Ammon's horn (tissue), 1 donor: ENCODE measurements at regions not wholly inside any gene's neighbourhood (a gene's known extent, or its start where the extent isn't known, plus 50 kb on each side); places are given as distances from the start of the nearest gene placed in this dataset.
A peak's percentile ranks its signal among the peaks of the same experiment; 100 is the strongest.
"Not testable (repeated sequence)": the region's sequence is repeated elsewhere in the genome, so short reads cannot be mapped to it uniquely, and the experiment has no call there.

Experiments
- DNase-seq: peaks from one replicate; pipeline ENCODE4 v3.0.0-alpha.2; 2016; ENCODE audit warnings: low spot score

- no peak for DNase-seq
These were observed 416.8 kb upstream of the CCL2 start for GRCh38 chr17:33838281-33838680.

GRCh38 chr17:33847900-33848299 is 407.2 kb upstream of the CCL2 start:
- DNase-seq, result no peak

GRCh38 chr17:33848433-33848832 is 406.7 kb upstream of the CCL2 start:
- DNase-seq, result no peak

DNA sequence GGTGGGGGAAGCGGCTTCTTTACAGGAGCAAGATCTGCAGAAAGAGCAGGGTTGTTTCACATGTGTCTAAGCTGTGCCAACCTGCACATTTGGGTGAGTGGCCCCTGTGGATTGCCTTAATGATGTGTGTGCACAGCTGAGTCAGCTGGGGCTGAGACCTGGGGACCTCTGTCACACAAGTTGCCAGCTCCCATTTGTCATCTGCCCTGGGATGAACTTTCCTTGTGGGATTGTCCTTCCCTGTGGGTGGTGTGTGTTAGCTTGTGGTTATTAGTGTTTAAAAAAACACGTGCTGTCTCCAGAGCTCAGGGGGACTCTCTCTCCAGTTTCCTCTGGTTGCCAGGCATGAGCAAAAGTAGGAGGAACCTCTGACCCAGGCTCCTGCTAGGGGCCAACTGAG is 400.5 kb upstream of the CCL2 start:
- no peak for DNase-seq

GRCh38 chr17:33858121-33858520 is 397.0 kb upstream of the CCL2 start:
- no peak for DNase-seq

- no peak for DNase-seq
These were observed 396.4 kb upstream of the CCL2 start for GRCh38 chr17:33858682-33859081.

- DNase-seq, result no peak
These were observed 392.1 kb upstream of the CCL2 start for GRCh38 chr17:33862772-33863602.

DNA sequence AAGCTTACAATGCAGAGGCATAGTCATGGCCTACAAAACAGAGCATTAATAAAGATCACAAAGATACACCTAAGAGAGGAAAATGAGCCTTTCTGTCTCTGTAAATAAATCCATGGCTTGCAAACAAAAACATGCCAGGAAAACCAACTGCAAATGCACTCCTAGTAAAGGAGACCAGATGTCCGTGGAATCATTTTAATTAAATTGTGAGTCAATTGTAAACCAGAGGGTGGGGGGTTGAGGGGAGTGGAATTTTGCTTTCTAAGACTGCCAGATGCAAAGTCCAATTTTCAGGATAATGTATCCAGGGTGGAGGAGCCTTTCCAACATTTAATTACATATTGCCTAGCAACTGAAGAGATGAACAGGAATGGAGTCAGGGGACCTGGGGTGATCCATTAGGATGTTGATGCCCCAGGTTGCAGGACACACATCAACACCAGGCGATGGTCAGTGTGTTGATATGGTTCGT is 390.3 kb upstream of the CCL2 start:
- peak; percentile 15 for DNase-seq

DNA sequence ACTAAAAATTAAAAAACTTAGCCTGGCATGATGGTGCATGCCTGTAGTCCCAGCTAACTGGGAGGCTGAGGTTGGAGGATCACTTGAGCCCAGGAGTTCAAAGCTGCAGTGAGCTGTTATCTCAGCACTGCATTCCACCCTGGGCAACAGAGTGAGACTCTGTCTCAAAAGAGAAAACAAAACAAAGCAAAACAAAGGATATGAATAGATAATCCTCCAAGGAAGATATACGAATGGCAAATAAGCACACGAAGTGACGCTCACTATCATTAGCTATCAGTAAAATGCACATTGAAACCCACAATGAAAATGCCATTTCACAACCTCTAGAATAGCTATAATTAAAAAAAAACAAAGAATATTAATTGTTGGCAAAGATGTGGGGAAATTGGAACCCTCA is 386.2 kb upstream of the CCL2 start:
- no peak for DNase-seq

GRCh38 chr17:33870936-33871335 is 384.1 kb upstream of the CCL2 start:
- no peak for DNase-seq

DNA sequence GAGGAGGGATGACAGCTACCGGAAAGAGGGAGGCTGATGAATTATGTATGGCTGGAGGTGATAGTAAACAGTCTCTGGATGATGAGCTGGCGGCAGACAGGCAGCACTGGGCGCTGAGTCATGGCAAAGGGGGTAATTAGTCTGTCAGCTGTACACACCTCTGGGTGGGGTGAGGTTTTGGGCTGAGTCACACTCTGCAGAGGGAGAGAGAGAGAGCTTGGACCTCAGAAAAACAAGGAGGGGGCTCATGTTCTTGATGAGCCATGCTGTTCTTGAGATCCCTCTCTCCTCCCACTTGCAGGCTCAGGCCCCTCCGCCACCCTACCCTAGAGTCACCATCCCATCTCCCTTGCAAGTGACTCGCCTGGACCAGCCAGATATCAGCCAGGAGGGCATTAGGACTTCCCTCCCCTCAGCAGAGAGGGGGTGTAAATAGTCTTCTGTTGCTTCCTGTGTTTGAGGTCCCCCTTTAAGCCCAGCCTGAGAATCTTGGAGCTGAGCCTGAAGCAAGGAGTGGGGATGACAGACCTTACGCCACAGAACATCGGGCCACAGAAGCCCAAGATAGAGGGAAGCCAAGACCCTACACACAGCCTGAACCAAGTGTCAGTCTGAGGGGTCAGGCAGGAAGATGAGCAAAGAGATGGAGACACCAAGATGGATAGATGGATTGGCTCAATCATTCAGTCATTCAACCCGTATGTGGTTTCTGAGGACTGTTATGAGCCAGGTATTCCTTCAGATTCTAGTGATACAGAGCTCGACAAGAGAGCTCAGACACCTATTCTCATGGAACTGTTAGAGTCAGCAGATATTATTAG is 383.2 kb upstream of the CCL2 start:
- no peak for DNase-seq

DNA sequence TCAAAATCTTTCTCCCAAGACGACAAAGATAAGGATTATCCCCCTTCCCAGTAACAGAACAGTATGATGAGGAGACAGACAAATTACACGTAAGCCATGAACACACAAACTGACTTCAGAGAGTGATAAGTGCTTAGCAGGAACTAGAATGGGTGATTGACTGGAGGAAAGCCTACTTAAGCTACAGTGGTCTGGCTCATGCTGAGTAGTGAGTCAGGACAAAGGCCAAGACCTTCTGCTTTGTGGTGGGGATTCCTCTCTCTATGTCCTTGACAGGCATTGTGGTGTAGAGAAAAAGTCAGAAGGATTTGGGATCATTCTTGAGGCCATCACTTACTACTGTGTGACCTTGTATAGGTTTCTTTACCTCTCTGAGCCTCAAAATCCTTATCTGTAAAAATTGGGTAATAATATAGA is 381.9 kb upstream of the CCL2 start:
- DNase-seq, result no peak

GRCh38 chr17:33874617-33875060 is 380.4 kb upstream of the CCL2 start:
- DNase-seq, result peak; percentile 29

GRCh38 chr17:33875973-33876372 is 379.1 kb upstream of the CCL2 start:
- DNase-seq, result no peak

DNA sequence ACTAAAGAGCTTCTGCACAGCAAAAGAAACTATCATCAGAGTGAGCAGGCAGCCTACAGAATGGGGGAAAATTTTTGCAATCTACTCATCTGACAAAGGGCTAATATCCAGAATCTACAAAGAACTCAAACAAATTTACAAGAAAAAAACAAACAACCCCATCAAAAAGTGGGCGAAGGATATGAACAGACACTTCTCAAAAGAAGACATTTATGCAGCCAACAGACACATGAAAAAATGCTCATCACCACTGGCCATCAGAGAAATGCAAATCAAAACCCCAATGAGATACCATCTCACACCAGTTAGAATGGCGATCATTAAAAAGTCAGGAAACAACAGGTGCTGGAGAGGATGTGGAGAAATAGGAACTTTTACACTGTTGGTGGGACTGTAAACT is 372.8 kb upstream of the CCL2 start:
- not testable (repeated sequence) for DNase-seq

GRCh38 chr17:33882677-33883076 is 372.4 kb upstream of the CCL2 start:
- not testable (repeated sequence) for DNase-seq

GRCh38 chr17:33888455-33888854 is 366.6 kb upstream of the CCL2 start:
- no peak for DNase-seq

GRCh38 chr17:33889040-33889439 is 366.0 kb upstream of the CCL2 start:
- DNase-seq, result no peak

DNA sequence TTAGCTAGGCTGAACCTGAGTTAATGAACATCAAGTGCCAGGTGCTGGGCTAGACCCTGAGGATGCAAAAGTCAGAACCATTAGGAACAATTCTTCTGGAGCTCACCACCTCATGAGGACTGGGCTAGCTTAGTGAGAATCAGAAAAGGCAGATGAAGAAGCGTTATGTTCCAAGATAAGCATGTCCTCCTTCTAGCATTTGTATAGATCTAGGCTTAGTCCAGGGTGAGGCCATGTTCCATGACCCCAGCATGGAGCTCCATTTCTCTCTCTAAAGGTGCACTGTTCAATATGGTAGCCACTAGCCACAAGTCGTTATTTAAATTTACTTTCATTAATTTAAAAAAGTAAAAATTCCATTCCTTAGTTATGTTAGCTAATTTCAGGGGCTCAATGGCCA is 365.3 kb upstream of the CCL2 start:
- no peak for DNase-seq

DNA sequence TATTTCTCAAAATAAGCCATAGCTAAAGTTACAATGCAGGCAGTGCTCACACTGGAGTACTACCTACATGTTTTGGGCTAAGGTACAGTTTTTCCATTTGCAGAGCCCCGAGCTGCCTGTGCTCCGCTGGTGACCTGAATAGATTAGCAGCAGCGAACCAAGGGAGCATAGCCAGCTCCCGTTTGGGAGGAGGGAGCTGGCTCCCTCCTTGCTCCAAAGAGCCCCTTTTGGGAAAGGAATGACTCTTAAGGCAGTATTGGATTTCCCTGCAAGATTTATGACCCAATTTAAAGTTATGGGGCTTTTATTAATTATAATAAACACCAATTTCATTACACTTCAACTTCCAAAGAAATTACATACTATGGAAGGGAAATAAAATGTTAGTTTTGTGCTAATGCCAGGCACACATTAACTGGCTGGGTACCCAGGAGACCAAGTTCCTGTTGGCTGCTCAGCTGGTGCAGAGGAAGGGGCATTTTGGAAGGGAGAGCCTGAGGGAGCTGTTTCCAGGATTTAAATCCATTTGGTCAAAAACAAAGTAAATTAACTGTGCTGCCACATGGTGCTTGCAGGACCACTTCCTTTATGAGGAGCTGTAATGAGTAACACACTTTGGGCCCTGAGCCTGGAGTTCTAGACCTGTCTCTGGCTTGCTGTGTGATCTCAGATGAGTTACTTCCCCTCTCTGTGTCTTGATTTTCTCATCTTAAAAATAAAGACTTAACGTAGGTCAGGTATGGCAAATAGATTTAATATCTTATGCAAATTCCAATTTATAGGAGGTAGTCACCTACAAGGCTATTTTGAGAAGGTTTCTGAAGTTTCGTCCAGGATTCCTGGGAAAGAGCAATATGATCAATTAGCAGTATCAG is 362.1 kb upstream of the CCL2 start:
- no peak for DNase-seq

GRCh38 chr17:33895491-33895890 is 359.6 kb upstream of the CCL2 start:
- DNase-seq, result no peak

DNA sequence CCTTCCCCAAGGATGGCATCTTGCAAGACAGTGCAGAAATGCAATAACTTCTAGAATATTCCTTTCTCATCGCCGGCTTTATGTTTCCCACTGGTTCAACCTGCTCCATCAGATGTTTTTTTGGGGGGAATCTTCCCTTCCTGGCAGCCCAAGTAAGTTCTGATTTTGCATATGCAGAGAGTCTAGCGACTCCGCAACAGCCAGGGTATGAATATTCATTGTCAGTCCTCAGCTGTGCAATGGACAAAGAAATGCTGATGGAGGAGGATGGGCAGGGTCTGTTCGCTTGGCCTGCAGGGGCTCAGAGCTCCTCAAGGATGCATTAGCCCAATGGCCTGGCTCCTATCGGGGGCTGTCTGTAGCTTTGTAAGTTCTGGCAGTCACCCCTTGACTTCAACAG is 358.8 kb upstream of the CCL2 start:
- no peak for DNase-seq
